ENCODE measurements at regions not wholly inside any gene's neighbourhood (a gene's known extent, or its start where the extent isn't known, plus 50 kb on each side); places are given as distances from the start of the nearest gene placed in this dataset.

- Histone ChIP-seq H3K4ac (ENCODE audit: low read depth, low read length) (no peak overlapping the region), H2AK5ac (ENCODE audit: insufficient read length, low read length) (no peak overlapping the region), H3K9ac (ENCODE audit: extremely low read depth, insufficient read length, low read length) (no peak overlapping the region), H3K27ac (ENCODE audit: insufficient read length, low read depth, low read length) (no peak overlapping the region), H4K5ac (ENCODE audit: insufficient read length, low read depth, low read length) (no peak overlapping the region), H3K4me1 (ENCODE audit: insufficient read depth, low read length) (no peaks in the 10 kb centered on the region; the same call in 1 of the 2 replicates), H3K56ac (ENCODE audit: insufficient read length, low read depth, low read length) (no peak overlapping the region), H3K27me3 (ENCODE audit: insufficient read depth, low read length) (no peaks in the 10 kb centered on the region), H4K8ac (replicated peaks; ENCODE audit: insufficient read length, low read depth, low read length) (no peak overlapping the region), H2AFZ (ENCODE audit: low read length) (no peak overlapping the region), H2BK15ac (ENCODE audit: low read depth, low read length) (no peak overlapping the region), H4K20me1 (ENCODE audit: control insufficient read depth, insufficient read depth, insufficient read length) (no peaks in the 10 kb centered on the region), H4K91ac (ENCODE audit: insufficient read length, low read depth, low read length) (no peak overlapping the region), H3K79me2 (ENCODE audit: insufficient read depth, low read length) (no peaks in the 10 kb centered on the region), H3K9me3 (ENCODE audit: control insufficient read depth, low read depth, low read length) (no peaks in the 10 kb centered on the region), H3K18ac (ENCODE audit: insufficient read length, low read depth, low read length) (no peak overlapping the region), H2BK12ac (ENCODE audit: insufficient read length, low read depth, low read length) (no peak overlapping the region), H3K14ac (ENCODE audit: insufficient read depth, low read length) (no peak overlapping the region), H3K23ac (ENCODE audit: insufficient read length, low read depth, low read length) (no peak overlapping the region), H3K23me2 (ENCODE audit: insufficient read length, low read depth, low read length, poor library complexity, severe bottlenecking) (no peaks in the 10 kb centered on the region), H3T11ph (ENCODE audit: low read length) (no peak overlapping the region), H3K4me2 (ENCODE audit: insufficient read depth, insufficient read length, low read length) (no peak overlapping the region), H2BK20ac (ENCODE audit: low read depth, low read length, poor library complexity, severe bottlenecking) (no peak overlapping the region), H3K79me1 (ENCODE audit: insufficient read depth, low read depth, low read length, poor library complexity, severe bottlenecking) (no peaks in the 10 kb centered on the region), H2BK5ac (ENCODE audit: insufficient read length, low read length) (no peak overlapping the region), H2BK120ac (ENCODE audit: low read depth, low read length, poor library complexity, severe bottlenecking) (no peak overlapping the region)
- H3K27ac Mint-ChIP-seq, result no peak overlapping the region
- peaks cover 4 to 5% of the 10 kb centered on the region in 2 experiments; a peak in 3 of 5 replicates for H3K9me3 Mint-ChIP-seq
- peaks cover 0 to 8% (median 3%) of the 10 kb centered on the region in 3 experiments; a peak in 2 of 7 replicates for H3K36me3 Mint-ChIP-seq (ENCODE audit: insufficient read depth in 1 of 3, low read depth in 3 of 3)
- no peak for TF ChIP-seq CTCF (conservative IDR thresholded peaks at IDR 0.05)
- H3K27me3 Mint-ChIP-seq (ENCODE audit: low read depth), result no peaks in the 10 kb centered on the region; the same call in 1 of the 2 replicates
- no peak for DNase-seq
- WGBS (ENCODE audit: extremely low coverage, insufficient read length, low lambda C conversion rate), result no CpG with 5 or more reads among the region's 3 CpGs
- H3K4me1 Mint-ChIP-seq, result peaks cover 7 to 13% of the 10 kb centered on the region in 2 experiments
- H3K4me3 Mint-ChIP-seq, result no peak overlapping the region
Observed at GRCh38 chr6:86723151-86723550, 214.2 kb upstream of the HTR1E start.
